ENCODE measurements at regions not wholly inside any gene's neighbourhood (a gene's known extent, or its start where the extent isn't known, plus 50 kb on each side); places are given as distances from the start of the nearest gene placed in this dataset.
"Not testable (repeated sequence)": the region's sequence is repeated elsewhere in the genome, so short reads cannot be mapped to it uniquely, and the experiment has no call there.

- not testable (repeated sequence) for DNase-seq (ENCODE audit: low spot score)
Observed at GRCh38 chr17:26936645-26937044, 357.3 kb upstream of the WSB1 start.

- not testable (repeated sequence) for DNase-seq (ENCODE audit: low spot score)
Observed at GRCh38 chr17:26937750-26938322, 356.1 kb upstream of the WSB1 start.

- DNase-seq (ENCODE audit: low spot score) = not testable (repeated sequence)
Observed at GRCh38 chr17:26939755-26940154, 354.2 kb upstream of the WSB1 start.

- not testable (repeated sequence) for DNase-seq (ENCODE audit: low spot score)
Observed at GRCh38 chr17:26940587-26940986, 353.3 kb upstream of the WSB1 start.

GRCh38 chr17:26962255-26963162, 331.4 kb upstream of the WSB1 start:
- DNase-seq (ENCODE audit: low spot score) = no peak

GRCh38 chr17:26963163-26963503, 330.8 kb upstream of the WSB1 start:
- DNase-seq (ENCODE audit: low spot score) = no peak

GRCh38 chr17:26965898-26966624, 327.9 kb upstream of the WSB1 start:
- not testable (repeated sequence) for DNase-seq (ENCODE audit: low spot score)

- DNase-seq (ENCODE audit: low spot score) = not testable (repeated sequence)
Observed at GRCh38 chr17:26966625-26967179, 327.2 kb upstream of the WSB1 start.

- DNase-seq (ENCODE audit: low spot score) = not testable (repeated sequence)
Observed at GRCh38 chr17:26981845-26982425, 312.0 kb upstream of the WSB1 start.

- not testable (repeated sequence) for DNase-seq (ENCODE audit: low spot score)
Observed at GRCh38 chr17:26982563-26982962, 311.4 kb upstream of the WSB1 start.

GRCh38 chr17:26987851-26988250, 306.1 kb upstream of the WSB1 start:
- not testable (repeated sequence) for DNase-seq (ENCODE audit: low spot score)

- DNase-seq (ENCODE audit: low spot score) = not testable (repeated sequence)
Observed at GRCh38 chr17:26994648-26995047, 299.3 kb upstream of the WSB1 start.

GRCh38 chr17:26996146-26996916, 297.6 kb upstream of the WSB1 start:
- not testable (repeated sequence) for DNase-seq (ENCODE audit: low spot score)

GRCh38 chr17:27007734-27008531, 286.0 kb upstream of the WSB1 start:
- DNase-seq (ENCODE audit: low spot score) = not testable (repeated sequence)

- DNase-seq (ENCODE audit: low spot score) = no peak
Observed at GRCh38 chr17:27009087-27009486, 284.8 kb upstream of the WSB1 start.

- DNase-seq (ENCODE audit: low spot score) = not testable (repeated sequence)
Observed at GRCh38 chr17:27010138-27010537, 283.8 kb upstream of the WSB1 start.

GRCh38 chr17:27030552-27030951, 263.4 kb upstream of the WSB1 start:
- DNase-seq (ENCODE audit: low spot score) = not testable (repeated sequence)

GRCh38 chr17:27038676-27039075, 255.2 kb upstream of the WSB1 start:
- DNase-seq (ENCODE audit: low spot score) = no peak

GRCh38 chr17:27045039-27045438, 248.9 kb upstream of the WSB1 start:
- DNase-seq (ENCODE audit: low spot score) = not testable (repeated sequence)
